ENCODE measurements at regions not wholly inside any gene's neighbourhood (a gene's known extent, or its start where the extent isn't known, plus 50 kb on each side); places are given as distances from the start of the nearest gene placed in this dataset.

- TF ChIP-seq BHLHE40 (IDR thresholded peaks at IDR 0.05; ENCODE audit: borderline replicate concordance in 1 of 2, low read depth in 2 of 2, low read length in 1 of 2): no peak
- no peak for TF ChIP-seq POLR2A (IDR thresholded peaks at IDR 0.05; ENCODE audit: low read depth, low read length)
- TF ChIP-seq CTCF (IDR thresholded peaks at IDR 0.05 in 2 of 3, conservative IDR thresholded peaks at IDR 0.05 in 1 of 3; ENCODE audit: control insufficient read depth in 2 of 3, extremely low read depth in 1 of 3, insufficient read depth in 1 of 3, low read depth in 3 of 3, low read length in 3 of 3): no peak
- no peak for TF ChIP-seq BRCA1 (IDR thresholded peaks at IDR 0.05; ENCODE audit: low read depth, low read length)
- no peak for TF ChIP-seq NR2C1 (IDR thresholded peaks at IDR 0.05)
These were observed 848.3 kb upstream of the PCDH9 start for GRCh38 chr13:68078469-68078868.
